Bronchial epithelial cell (primary cell): ENCODE measurements at regions not wholly inside any gene's neighbourhood (a gene's known extent, or its start where the extent isn't known, plus 50 kb on each side); places are given as distances from the start of the nearest gene placed in this dataset.

Source experiments
- DNase-seq: peaks from one replicate; pipeline ENCODE4 v3.0.0-alpha.2; 2010; ENCODE audit warnings: low read depth
- FAIRE-seq: peaks from 2 replicates; lab custom pipeline; 2011; peaks lifted over from hg19 to GRCh38; lab: Jason Lieb, UNC
- H3K27me3 ChIP-seq: 2 replicates; pipeline ENCODE4 v1.5.1; 2011; ENCODE audit warnings: low read length; ENCODE audit not compliant: control insufficient read depth, insufficient read depth
- H3K36me3 ChIP-seq: 2 replicates; pipeline ENCODE4 v1.5.1; 2011; ENCODE audit warnings: low read length; ENCODE audit not compliant: control insufficient read depth, insufficient read depth
- H3K4me3 ChIP-seq: 2 replicates; pipeline ENCODE4 v1.5.1; 2011; ENCODE audit warnings: mild to moderate bottlenecking, low read depth, low read length, control low read depth
- CTCF ChIP-seq: IDR thresholded peaks from 2 replicates; pipeline ENCODE4 v1.5.1; 2011; ENCODE audit warnings: mild to moderate bottlenecking, moderate library complexity, low read length, control low read depth, inconsistent platforms; ENCODE audit not compliant: insufficient read depth, severe bottlenecking

GRCh38 chr11:28701760-28702449 lies 593.7 kb downstream of the METTL15 start:
- DNase-seq (peak; percentile 77), FAIRE-seq (no peak)
- Histone ChIP-seq H3K36me3 (no peaks in the 10 kb centered on the region), H3K27me3 (no peaks in the 10 kb centered on the region), H3K4me3 (no peak overlapping the region)
- no peak for TF ChIP-seq CTCF

- Histone ChIP-seq H3K36me3 (no peaks in the 10 kb centered on the region), H3K4me3 (no peak overlapping the region), H3K27me3 (no peaks in the 10 kb centered on the region)
- FAIRE-seq: no peak
- TF ChIP-seq CTCF: no peak
- no peak for DNase-seq
Measured at GRCh38 chr11:28699701-28700100, 591.5 kb downstream of the METTL15 start.

- no peaks in the 10 kb centered on the region for H3K36me3 ChIP-seq
- no peak overlapping the region for H3K4me3 ChIP-seq
- TF ChIP-seq CTCF: peak; percentile 77
- FAIRE-seq (no peak), DNase-seq (peak; percentile 48)
- H3K27me3 ChIP-seq: no peaks in the 10 kb centered on the region
Measured at GRCh38 chr11:28697920-28698827, 590.0 kb downstream of the METTL15 start.

- no peaks in the 10 kb centered on the region for H3K36me3 ChIP-seq
- TF ChIP-seq CTCF: no peak
- no peaks in the 10 kb centered on the region for H3K27me3 ChIP-seq
- DNase-seq (no peak), FAIRE-seq (no peak)
- no peak overlapping the region for H3K4me3 ChIP-seq
Measured at GRCh38 chr11:28696591-28696990, 588.4 kb downstream of the METTL15 start.

GRCh38 chr11:28690746-28691145 lies 582.6 kb downstream of the METTL15 start:
- H3K36me3 ChIP-seq: no peaks in the 10 kb centered on the region
- no peak for TF ChIP-seq CTCF
- FAIRE-seq (no peak), DNase-seq (no peak)
- H3K27me3 ChIP-seq: no peaks in the 10 kb centered on the region
- H3K4me3 ChIP-seq: no peak overlapping the region
